Psoas muscle (tissue), 7 donors: ENCODE measurements at regions not wholly inside any gene's neighbourhood (a gene's known extent, or its start where the extent isn't known, plus 50 kb on each side); places are given as distances from the start of the nearest gene placed in this dataset.

Experiments used
- ATAC-seq, 4 donors: fragments of 200-7000 bp; cut with Tn5 transposase; one replicate each; pipeline ENCODE4 v1.9.1; 2020; ENCODE audit warnings: moderate library complexity in 3 of 4, mild to moderate bottlenecking in 2 of 4
- DNase-seq, 2 donors: peaks; one replicate each; pipeline ENCODE4 v3.0.0-alpha.2; 2020
- H3K27ac ChIP-seq: fragments of 200-600 bp; one replicate; pipeline ENCODE4 v1.8.0; 2022
- H3K27me3 ChIP-seq, 3 donors: fragments of 200-600 bp in 1 of 3; one replicate each; pipeline versions ENCODE4 v1.6.1 to v1.8.0; 2013 to 2022; ENCODE audit warnings: low read length in 2 of 3, mild to moderate bottlenecking in 2 of 3, moderate library complexity in 1 of 3; ENCODE audit not compliant: insufficient read depth in 3 of 3
- H3K36me3 ChIP-seq, 2 donors: fragments of 200-600 bp in 1 of 2; one replicate each; pipeline versions ENCODE4 v1.6.1 to v1.8.0; 2013 to 2022; ENCODE audit warnings: low read depth in 1 of 2, mild to moderate bottlenecking in 1 of 2, moderate library complexity in 1 of 2; ENCODE audit not compliant: insufficient read depth in 1 of 2
- H3K4me1 ChIP-seq: fragments of 200-600 bp; one replicate; pipeline ENCODE4 v1.8.0; 2022
- H3K4me3 ChIP-seq: fragments of 200-600 bp; one replicate; pipeline ENCODE4 v1.8.0; 2022; ENCODE audit warnings: mild to moderate bottlenecking
- H3K9me3 ChIP-seq: fragments of 200-600 bp; one replicate; pipeline ENCODE4 v1.8.0; 2022
- CTCF ChIP-seq: fragments of 200-600 bp; IDR thresholded peaks from one replicate; pipeline ENCODE4 v1.8.0; 2022; ENCODE audit warnings: antibody characterized with exemption
- WGBS, 3 donors: extraction: QIAGEN DNeasy Blood & Tissue Kit; methylation state at CpG; one replicate each; pipeline versions ENCODE4 v1.1.6 to v1.1.7; 2013; 5-methylcytosine and 5-hydroxymethylcytosine counted together
- intact Hi-C, 2 donors: fragments of 100-400 bp; cut with DNase I; formaldehyde crosslinking; loops; one replicate each; pipeline versions ENCODE4 v1.11.0 to v1.14.2; 2022
- donor health status: healthy with polysubstance abuse.
- donor health status: DM: no; HTN: no; CAD: no; lungs with moderate emphysema.
- donor health status: Bipolar disorder and iron deficiency.
- donor health status: healthy.
- donor health status: DM: yes; HTN: yes; CAD: no.
- donor health status: DM: no; HTN: no; CAD: no.
- donor health status: DM: yes; HTN: yes; CAD: no.

GRCh38 chr4:111579767-111580166 lies 565.5 kb upstream of the FAM241A start:
- intact Hi-C loops = no loop called here
- no peak for DNase-seq
- no peak for TF ChIP-seq CTCF

GRCh38 chr4:111595456-111595855 lies 549.8 kb upstream of the FAM241A start:
- H3K27me3 ChIP-seq = no peaks in the 10 kb centered on the region

More at GRCh38 chr4:111579767-111580166, 565.5 kb upstream of the FAM241A start:
- Histone ChIP-seq H3K4me3 (no peak overlapping the region), H3K9me3 (no peaks in the 10 kb centered on the region), H3K27me3 (no peaks in the 10 kb centered on the region), H3K36me3 (no peaks in the 10 kb centered on the region), H3K27ac (no peak overlapping the region), H3K4me1 (no peaks in the 10 kb centered on the region)
- ATAC-seq = no peak

GRCh38 chr4:111596491-111596890 lies 548.8 kb upstream of the FAM241A start:
- intact Hi-C loops = loop anchor here in 1 of 2 donors (10.0 kb wide), 1 partner anchor 1792 kb away; the partner anchor contains the start of gene CFI
- ATAC-seq (no peak), DNase-seq (no peak)
- Histone ChIP-seq H3K4me1 (no peaks in the 10 kb centered on the region), H3K27ac (no peak overlapping the region), H3K9me3 (no peaks in the 10 kb centered on the region), H3K36me3 (no peaks in the 10 kb centered on the region), H3K27me3 (no peaks in the 10 kb centered on the region), H3K4me3 (no peak overlapping the region)
- TF ChIP-seq CTCF = no peak
- 92 to 94% (median 94%) methylated on average over 4 of the region's 4 CpGs for WGBS, 3 donors

More at GRCh38 chr4:111595456-111595855, 549.8 kb upstream of the FAM241A start:
- TF ChIP-seq CTCF = no peak
- intact Hi-C loops = loop anchor here in 1 of 2 donors (10.0 kb wide), 1 partner anchor 1791 kb away; the partner anchor contains the start of gene CFI
- ATAC-seq = no peak
- DNase-seq = no peak
- WGBS, 3 donors = 75 to 85% (median 78%) methylated on average over 3 of the region's 3 CpGs
- no peak overlapping the region for H3K4me3 ChIP-seq
- H3K4me1 ChIP-seq = no peaks in the 10 kb centered on the region
- H3K9me3 ChIP-seq = no peaks in the 10 kb centered on the region
- H3K27ac ChIP-seq = no peak overlapping the region
- H3K36me3 ChIP-seq = no peaks in the 10 kb centered on the region

GRCh38 chr4:111601671-111602070 lies 543.6 kb upstream of the FAM241A start:
- H3K4me1 ChIP-seq = no peaks in the 10 kb centered on the region
- WGBS, 3 donors = 42 to 56% (median 47%) methylated on average over 3 of the region's 3 CpGs
- no peaks in the 10 kb centered on the region for H3K36me3 ChIP-seq
- no peak for DNase-seq
- H3K27ac ChIP-seq = no peak overlapping the region
- no peaks in the 10 kb centered on the region for H3K9me3 ChIP-seq
- H3K4me3 ChIP-seq = no peak overlapping the region
- ATAC-seq = no peak
- intact Hi-C loops = no loop called here
- TF ChIP-seq CTCF = no peak
- H3K27me3 ChIP-seq = no peaks in the 10 kb centered on the region

DNA sequence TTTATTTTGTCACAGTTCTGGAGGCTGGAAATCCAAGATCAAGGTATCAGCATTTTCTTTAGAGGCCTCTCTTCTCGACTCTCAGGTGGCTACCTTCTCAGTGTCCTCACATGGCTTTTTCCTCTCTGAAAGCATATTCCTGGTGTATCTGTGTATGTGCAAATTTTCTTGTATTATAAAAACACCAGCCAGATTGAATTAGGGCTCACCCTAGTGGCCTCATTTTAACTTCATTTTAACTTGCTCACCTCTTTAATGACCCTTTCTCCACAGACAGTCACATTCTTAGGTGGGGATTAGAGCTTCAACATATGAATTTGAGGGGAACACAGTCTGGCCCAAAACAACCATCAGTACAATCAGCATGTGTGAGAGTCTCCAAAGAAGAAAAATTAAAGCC lies 542.4 kb upstream of the FAM241A start:
- no peak overlapping the region for H3K27ac ChIP-seq
- H3K36me3 ChIP-seq = no peaks in the 10 kb centered on the region
- 23 to 52% (median 32%) methylated on average over 1 of the region's 1 CpG for WGBS, 3 donors
- H3K4me3 ChIP-seq = no peak overlapping the region
- H3K4me1 ChIP-seq = no peaks in the 10 kb centered on the region
- H3K9me3 ChIP-seq = no peaks in the 10 kb centered on the region
- H3K27me3 ChIP-seq = no peaks in the 10 kb centered on the region
- no peak for ATAC-seq
- DNase-seq = no peak
- intact Hi-C loops = no loop called here
- TF ChIP-seq CTCF = no peak
